GM12878 (cell line): ENCODE measurements at regions not wholly inside any gene's neighbourhood (a gene's known extent, or its start where the extent isn't known, plus 50 kb on each side); places are given as distances from the start of the nearest gene placed in this dataset.

Experiments
- ATAC-seq: fragments of 200-7000 bp; cut with Tn5 transposase; 3 replicates; pipeline ENCODE4 v1.9.1; 2020; ENCODE audit warnings: mild to moderate bottlenecking, moderate library complexity
- BruUV-seq: library from RNA; stranded (reverse); fragments of 400-500 nt; replicated peaks from 2 replicates; lab custom pipeline; 2021; lab: Mats Ljungman, UMichigan
- CTCF ChIA-PET: fragments of 300-600 bp; sonication (Branson Sonifier 250); formaldehyde crosslinking; extraction: SDS; loops from one replicate; lab custom pipeline; 2021; ENCODE audit warnings: inconsistent platforms; lab: Yijun Ruan, JAX
- POLR2A ChIA-PET: fragments of 350-600 bp; formaldehyde crosslinking; extraction: SDS; loops from one replicate; lab custom pipeline; 2021; ENCODE audit warnings: inconsistent platforms; lab: Charles Lee
- RAD21 ChIA-PET: fragments of 300-600 bp; sonication (Branson Sonifier 250); formaldehyde crosslinking; loops from one replicate; lab custom pipeline; 2023; ENCODE audit warnings: antibody characterized with exemption; ENCODE audit not compliant: unreplicated experiment; lab: Charles Lee
- SMC1A ChIA-PET: fragments of 300-600 bp; sonication (Branson Sonifier 250); formaldehyde crosslinking; loops from one replicate; lab custom pipeline; 2023; ENCODE audit not compliant: unreplicated experiment, uncharacterized antibody; lab: Charles Lee
- DNase-seq: peaks from one replicate; pipeline ENCODE4 v3.0.0-alpha.2; 2011; ENCODE audit warnings: low read depth, low spot score
- FAIRE-seq: peaks from 3 replicates; lab custom pipeline; 2011; peaks lifted over from hg19 to GRCh38; lab: Jason Lieb, UNC
- H2AFZ ChIP-seq: 2 replicates; pipeline ENCODE4 v1.6.0; 2011; ENCODE audit warnings: low read depth, low read length, control low read depth; ENCODE audit not compliant: control insufficient read depth
- H3K27ac ChIP-seq: 2 replicates; pipeline ENCODE4 v1.5.1; 2011; ENCODE audit warnings: control low read depth; ENCODE audit not compliant: control insufficient read depth, insufficient read depth
- H3K27me3 ChIP-seq, 2 experiments: replicated peaks in 1 of 2; 2 replicates each; pipeline versions ENCODE4 v1.6.0 to v1.6.1; 2011; ENCODE audit warnings: low read length in 1 of 2; ENCODE audit not compliant: control insufficient read depth in 2 of 2, insufficient read depth in 2 of 2
- H3K36me3 ChIP-seq, 2 experiments: 2 replicates each; pipeline ENCODE4 v1.5.1; 2011; ENCODE audit warnings: low read length in 1 of 2; ENCODE audit not compliant: control insufficient read depth in 2 of 2, insufficient read depth in 2 of 2
- H3K4me1 ChIP-seq: 2 replicates; pipeline ENCODE4 v1.6.1; 2011; ENCODE audit warnings: mild to moderate bottlenecking, low read length, moderate library complexity, mixed read lengths; ENCODE audit not compliant: control insufficient read depth, insufficient read depth
- H3K4me2 ChIP-seq: 2 replicates; pipeline ENCODE4 v1.6.0; 2011; ENCODE audit warnings: control low read depth; ENCODE audit not compliant: control insufficient read depth, insufficient read depth
- H3K4me3 ChIP-seq: fragments of 200-600 bp; sonication (generic); 2 replicates; pipeline ENCODE4 v1.5.1; 2016
- H3K79me2 ChIP-seq: 2 replicates; pipeline ENCODE4 v1.6.0; 2011; ENCODE audit warnings: low read length; ENCODE audit not compliant: control insufficient read depth, insufficient read depth
- H3K9ac ChIP-seq: 2 replicates; pipeline ENCODE4 v1.8.0; 2011; ENCODE audit warnings: low read length, control low read depth, mixed read lengths; ENCODE audit not compliant: control insufficient read depth, insufficient read depth
- H3K9me3 ChIP-seq: replicated peaks from 3 replicates; pipeline ENCODE4 v1.5.1; 2011; ENCODE audit warnings: mild to moderate bottlenecking, low read length; ENCODE audit not compliant: control insufficient read depth, insufficient read depth
- H4K20me1 ChIP-seq: 2 replicates; pipeline ENCODE4 v1.6.0; 2011; ENCODE audit not compliant: control insufficient read depth, insufficient read depth
- ATF7 ChIP-seq: fragments of 450-650 bp; IDR thresholded peaks from 2 replicates; pipeline ENCODE4 v1.6.1; 2016; ENCODE audit warnings: low read depth, mild to moderate bottlenecking
- E2F8 ChIP-seq: fragments of 450-650 bp; IDR thresholded peaks from 2 replicates; pipeline ENCODE4 v1.6.1; 2018; ENCODE audit warnings: mild to moderate bottlenecking, low read depth, moderate library complexity; ENCODE audit not compliant: partially characterized antibody
- MTA2 ChIP-seq: fragments of 450-650 bp; IDR thresholded peaks from 2 replicates; pipeline ENCODE4 v1.6.1; 2016; ENCODE audit warnings: low read depth, mild to moderate bottlenecking, moderate library complexity
- NFXL1 ChIP-seq: fragments of 450-650 bp; IDR thresholded peaks from 2 replicates; pipeline ENCODE4 v1.6.1; 2017; ENCODE audit warnings: antibody characterized with exemption, mild to moderate bottlenecking, borderline replicate concordance
- PBX3 ChIP-seq: IDR thresholded peaks from 2 replicates; pipeline ENCODE4 v1.6.1; 2011; ENCODE audit warnings: mild to moderate bottlenecking, low read depth, low read length, moderate library complexity; ENCODE audit not compliant: insufficient replicate concordance
- SMARCA5 ChIP-seq: fragments of 450-650 bp; IDR thresholded peaks from 2 replicates; pipeline ENCODE4 v1.6.1; 2017; ENCODE audit warnings: mild to moderate bottlenecking
- ZBTB33 ChIP-seq: fragments of 450-650 bp; IDR thresholded peaks from 2 replicates; pipeline ENCODE4 v1.6.1; 2017; ENCODE audit warnings: mild to moderate bottlenecking
- ZBTB4 ChIP-seq: fragments of 450-650 bp; formaldehyde crosslinking; IDR thresholded peaks from 2 replicates; pipeline ENCODE4 v1.4.0; 2022; ENCODE audit warnings: mild to moderate bottlenecking, moderate library complexity
- ZNF217 ChIP-seq: fragments of 450-650 bp; IDR thresholded peaks from 2 replicates; pipeline ENCODE4 v1.6.1; 2017; ENCODE audit warnings: antibody characterized with exemption, mild to moderate bottlenecking
- WGBS: methylation state at CpG from one replicate; pipeline ENCODE4 v1.1.6; 2016; ENCODE audit warnings: low lambda C conversion rate; ENCODE audit not compliant: insufficient replicate concordance, insufficient coverage; ENCODE audit errors: missing lambda C conversion rate; 5-methylcytosine and 5-hydroxymethylcytosine counted together
- in situ Hi-C: fragments of 300-500 bp; cut with MboI; formaldehyde crosslinking; loops from 9 replicates; pipeline ENCODE4 v1.14.3; 2018; ENCODE audit warnings: mixed read lengths
- intact Hi-C: fragments of 100-400 bp; cut with micrococcal nuclease; formaldehyde crosslinking; loops from one replicate; pipeline ENCODE4 v1.14.2; 2022; ENCODE audit not compliant: unreplicated experiment

- H3K27me3 ChIP-seq, result no peaks in the 10 kb centered on the region
- H2AFZ ChIP-seq, result no peak overlapping the region
- no peaks in the 10 kb centered on the region for H3K79me2 ChIP-seq
- CTCF ChIA-PET, result no interaction called here
- TF ChIP-seq PBX3 (no peak), E2F8 (no peak), SMARCA5 (no peak), MTA2 (no peak), ZNF217 (no peak), ZBTB33 (no peak), ATF7 (no peak), NFXL1 (no peak), ZBTB4 (no peak)
- no peak overlapping the region for H3K4me3 ChIP-seq
- FAIRE-seq, result no peak
- SMC1A ChIA-PET, result interaction anchor here (1.9 kb wide), 1 partner anchor 11 kb away, joined by 6 read pairs; no protein-coding TSS in a partner anchor
- no peak for ATAC-seq
- intact Hi-C loops, result no loop called here
- RAD21 ChIA-PET, result no interaction called here
- no peaks in the 10 kb centered on the region for H4K20me1 ChIP-seq
- no peaks in the 10 kb centered on the region for H3K36me3 ChIP-seq
- no peak for DNase-seq
- 53% methylated on average over 6 of the region's 6 CpGs for WGBS
- no peaks in the 10 kb centered on the region for H3K4me1 ChIP-seq
- in situ Hi-C loops, result no loop called here
- no TSS peak for BruUV-seq
- H3K4me2 ChIP-seq, result no peak overlapping the region
- no peak overlapping the region for H3K27ac ChIP-seq
- POLR2A ChIA-PET, result no interaction called here
- H3K9me3 ChIP-seq, result no peaks in the 10 kb centered on the region
- H3K9ac ChIP-seq, result no peak overlapping the region
Observed at GRCh38 chr13:79062291-79062690, 343.8 kb downstream of the RBM26 start.
